A549 (cell line): ENCODE measurements at regions not wholly inside any gene's neighbourhood (a gene's known extent, or its start where the extent isn't known, plus 50 kb on each side); places are given as distances from the start of the nearest gene placed in this dataset.

Experiments
- TF ChIP-seq, protein P1 (sequence below): fragments of >200 bp; sonication (Bioruptor Twin); formaldehyde crosslinking; IDR thresholded peaks from 3 replicates; pipeline ENCODE4 v1.5.1; 2016
- TF ChIP-seq, protein P2 (sequence below): IDR thresholded peaks from 2 replicates; pipeline ENCODE4 v1.6.1; 2012; ENCODE audit warnings: low read depth, borderline replicate concordance

DNA sequence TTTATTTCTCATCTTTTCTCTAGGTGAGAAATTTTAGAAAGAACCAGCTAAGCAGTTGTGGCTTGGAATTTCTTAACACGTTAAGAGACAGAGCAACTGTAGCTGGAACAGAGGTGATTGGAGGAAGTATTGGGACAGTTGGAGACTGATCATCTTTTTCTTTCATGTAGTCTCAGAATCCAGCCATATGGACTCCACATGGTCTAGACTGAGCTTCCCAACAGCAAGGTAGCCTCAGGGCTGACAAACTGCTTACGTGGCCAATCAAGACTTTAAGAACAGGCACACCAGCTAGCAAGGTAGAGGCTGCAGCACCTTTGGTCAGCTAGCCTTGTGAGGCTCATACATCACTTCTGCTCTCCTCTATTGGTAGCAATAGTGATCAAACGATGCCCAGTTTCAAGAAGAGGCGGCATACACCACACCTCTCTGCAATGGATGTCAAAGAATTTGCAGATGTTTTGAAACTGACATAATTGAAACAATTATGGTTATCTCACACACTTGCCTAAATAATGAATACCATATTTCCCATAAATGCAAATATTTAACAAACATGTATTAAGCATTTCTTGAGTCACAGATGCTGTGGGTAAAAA lies 590.5 kb upstream of the SLC35B3 start:
- TF ChIP-seq, protein P1, sequence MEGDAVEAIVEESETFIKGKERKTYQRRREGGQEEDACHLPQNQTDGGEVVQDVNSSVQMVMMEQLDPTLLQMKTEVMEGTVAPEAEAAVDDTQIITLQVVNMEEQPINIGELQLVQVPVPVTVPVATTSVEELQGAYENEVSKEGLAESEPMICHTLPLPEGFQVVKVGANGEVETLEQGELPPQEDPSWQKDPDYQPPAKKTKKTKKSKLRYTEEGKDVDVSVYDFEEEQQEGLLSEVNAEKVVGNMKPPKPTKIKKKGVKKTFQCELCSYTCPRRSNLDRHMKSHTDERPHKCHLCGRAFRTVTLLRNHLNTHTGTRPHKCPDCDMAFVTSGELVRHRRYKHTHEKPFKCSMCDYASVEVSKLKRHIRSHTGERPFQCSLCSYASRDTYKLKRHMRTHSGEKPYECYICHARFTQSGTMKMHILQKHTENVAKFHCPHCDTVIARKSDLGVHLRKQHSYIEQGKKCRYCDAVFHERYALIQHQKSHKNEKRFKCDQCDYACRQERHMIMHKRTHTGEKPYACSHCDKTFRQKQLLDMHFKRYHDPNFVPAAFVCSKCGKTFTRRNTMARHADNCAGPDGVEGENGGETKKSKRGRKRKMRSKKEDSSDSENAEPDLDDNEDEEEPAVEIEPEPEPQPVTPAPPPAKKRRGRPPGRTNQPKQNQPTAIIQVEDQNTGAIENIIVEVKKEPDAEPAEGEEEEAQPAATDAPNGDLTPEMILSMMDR, result no peak
- TF ChIP-seq, protein P2, sequence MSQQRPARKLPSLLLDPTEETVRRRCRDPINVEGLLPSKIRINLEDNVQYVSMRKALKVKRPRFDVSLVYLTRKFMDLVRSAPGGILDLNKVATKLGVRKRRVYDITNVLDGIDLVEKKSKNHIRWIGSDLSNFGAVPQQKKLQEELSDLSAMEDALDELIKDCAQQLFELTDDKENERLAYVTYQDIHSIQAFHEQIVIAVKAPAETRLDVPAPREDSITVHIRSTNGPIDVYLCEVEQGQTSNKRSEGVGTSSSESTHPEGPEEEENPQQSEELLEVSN, result no peak
